GM12878 (cell line): ENCODE measurements at regions not wholly inside any gene's neighbourhood (a gene's known extent, or its start where the extent isn't known, plus 50 kb on each side); places are given as distances from the start of the nearest gene placed in this dataset.

Experiments used
- ATAC-seq: fragments of 200-7000 bp; cut with Tn5 transposase; 3 replicates; pipeline ENCODE4 v1.9.1; 2020; ENCODE audit warnings: mild to moderate bottlenecking, moderate library complexity
- BruUV-seq: library from RNA; stranded (reverse); fragments of 400-500 nt; replicated peaks from 2 replicates; lab custom pipeline; 2021; lab: Mats Ljungman, UMichigan
- CTCF ChIA-PET: fragments of 300-600 bp; sonication (Branson Sonifier 250); formaldehyde crosslinking; extraction: SDS; loops from one replicate; lab custom pipeline; 2021; ENCODE audit warnings: inconsistent platforms; lab: Yijun Ruan, JAX
- POLR2A ChIA-PET: fragments of 350-600 bp; formaldehyde crosslinking; extraction: SDS; loops from one replicate; lab custom pipeline; 2021; ENCODE audit warnings: inconsistent platforms; lab: Charles Lee
- RAD21 ChIA-PET: fragments of 300-600 bp; sonication (Branson Sonifier 250); formaldehyde crosslinking; loops from one replicate; lab custom pipeline; 2023; ENCODE audit warnings: antibody characterized with exemption; ENCODE audit not compliant: unreplicated experiment; lab: Charles Lee
- SMC1A ChIA-PET: fragments of 300-600 bp; sonication (Branson Sonifier 250); formaldehyde crosslinking; loops from one replicate; lab custom pipeline; 2023; ENCODE audit not compliant: unreplicated experiment, uncharacterized antibody; lab: Charles Lee
- DNase-seq: peaks from one replicate; pipeline ENCODE4 v3.0.0-alpha.2; 2011; ENCODE audit warnings: low read depth, low spot score
- FAIRE-seq: peaks from 3 replicates; lab custom pipeline; 2011; peaks lifted over from hg19 to GRCh38; lab: Jason Lieb, UNC
- H2AFZ ChIP-seq: 2 replicates; pipeline ENCODE4 v1.6.0; 2011; ENCODE audit warnings: low read depth, low read length, control low read depth; ENCODE audit not compliant: control insufficient read depth
- H3K27ac ChIP-seq: 2 replicates; pipeline ENCODE4 v1.5.1; 2011; ENCODE audit warnings: control low read depth; ENCODE audit not compliant: control insufficient read depth, insufficient read depth
- H3K27me3 ChIP-seq, 2 experiments: replicated peaks in 1 of 2; 2 replicates each; pipeline versions ENCODE4 v1.6.0 to v1.6.1; 2011; ENCODE audit warnings: low read length in 1 of 2; ENCODE audit not compliant: control insufficient read depth in 2 of 2, insufficient read depth in 2 of 2
- H3K36me3 ChIP-seq, 2 experiments: 2 replicates each; pipeline ENCODE4 v1.5.1; 2011; ENCODE audit warnings: low read length in 1 of 2; ENCODE audit not compliant: control insufficient read depth in 2 of 2, insufficient read depth in 2 of 2
- H3K4me1 ChIP-seq: 2 replicates; pipeline ENCODE4 v1.6.1; 2011; ENCODE audit warnings: mild to moderate bottlenecking, low read length, moderate library complexity, mixed read lengths; ENCODE audit not compliant: control insufficient read depth, insufficient read depth
- H3K4me2 ChIP-seq: 2 replicates; pipeline ENCODE4 v1.6.0; 2011; ENCODE audit warnings: control low read depth; ENCODE audit not compliant: control insufficient read depth, insufficient read depth
- H3K4me3 ChIP-seq: fragments of 200-600 bp; sonication (generic); 2 replicates; pipeline ENCODE4 v1.5.1; 2016
- H3K79me2 ChIP-seq: 2 replicates; pipeline ENCODE4 v1.6.0; 2011; ENCODE audit warnings: low read length; ENCODE audit not compliant: control insufficient read depth, insufficient read depth
- H3K9ac ChIP-seq: 2 replicates; pipeline ENCODE4 v1.8.0; 2011; ENCODE audit warnings: low read length, control low read depth, mixed read lengths; ENCODE audit not compliant: control insufficient read depth, insufficient read depth
- H3K9me3 ChIP-seq: replicated peaks from 3 replicates; pipeline ENCODE4 v1.5.1; 2011; ENCODE audit warnings: mild to moderate bottlenecking, low read length; ENCODE audit not compliant: control insufficient read depth, insufficient read depth
- H4K20me1 ChIP-seq: 2 replicates; pipeline ENCODE4 v1.6.0; 2011; ENCODE audit not compliant: control insufficient read depth, insufficient read depth
- BACH1 ChIP-seq: fragments of 450-650 bp; IDR thresholded peaks from 2 replicates; pipeline ENCODE4 v1.6.1; 2017; ENCODE audit warnings: mild to moderate bottlenecking, borderline replicate concordance
- BMI1 ChIP-seq: fragments of 450-650 bp; IDR thresholded peaks from 2 replicates; pipeline ENCODE4 v1.6.1; 2016; ENCODE audit warnings: mild to moderate bottlenecking, moderate library complexity, borderline replicate concordance
- IRF3 ChIP-seq: fragments of 450-650 bp; IDR thresholded peaks from 2 replicates; pipeline ENCODE4 v1.6.1; 2014; ENCODE audit warnings: mild to moderate bottlenecking
- PAX5 ChIP-seq: IDR thresholded peaks from 2 replicates; pipeline ENCODE4 v1.6.1; 2011; ENCODE audit warnings: low read depth, low read length, borderline replicate concordance
- RAD21 ChIP-seq: IDR thresholded peaks from 2 replicates; pipeline ENCODE4 v1.6.1; 2011; ENCODE audit warnings: mild to moderate bottlenecking, low read depth, low read length, moderate library complexity; ENCODE audit not compliant: insufficient read depth
- TAF1 ChIP-seq: IDR thresholded peaks from 2 replicates; pipeline ENCODE4 v1.6.1; 2011; ENCODE audit warnings: mild to moderate bottlenecking, low read depth, low read length, borderline replicate concordance
- ZNF207 ChIP-seq: fragments of 450-650 bp; IDR thresholded peaks from 2 replicates; pipeline ENCODE4 v1.6.1; 2014; ENCODE audit warnings: antibody characterized with exemption, mild to moderate bottlenecking, borderline replicate concordance
- ZZZ3 ChIP-seq: IDR thresholded peaks from 2 replicates; pipeline ENCODE4 v1.6.1; 2011; ENCODE audit warnings: low read depth; ENCODE audit not compliant: control insufficient read depth, insufficient read length
- WGBS: methylation state at CpG from one replicate; pipeline ENCODE4 v1.1.6; 2016; ENCODE audit warnings: low lambda C conversion rate; ENCODE audit not compliant: insufficient replicate concordance, insufficient coverage; ENCODE audit errors: missing lambda C conversion rate; 5-methylcytosine and 5-hydroxymethylcytosine counted together
- in situ Hi-C: fragments of 300-500 bp; cut with MboI; formaldehyde crosslinking; loops from 9 replicates; pipeline ENCODE4 v1.14.3; 2018; ENCODE audit warnings: mixed read lengths
- intact Hi-C: fragments of 100-400 bp; cut with micrococcal nuclease; formaldehyde crosslinking; loops from one replicate; pipeline ENCODE4 v1.14.2; 2022; ENCODE audit not compliant: unreplicated experiment
- TF ChIP-seq, protein P1 (sequence below): fragments of 450-650 bp; IDR thresholded peaks from 2 replicates; pipeline ENCODE4 v1.6.1; 2017; ENCODE audit warnings: low read depth, mild to moderate bottlenecking, moderate library complexity

- no peak for TF ChIP-seq TAF1
- TF ChIP-seq BACH1 = no peak
- no peak for TF ChIP-seq PAX5
- no peak for TF ChIP-seq ZNF207
- no peak for TF ChIP-seq ZZZ3
- TF ChIP-seq BMI1 = no peak
- no peak for TF ChIP-seq RAD21
- TF ChIP-seq, protein P1, sequence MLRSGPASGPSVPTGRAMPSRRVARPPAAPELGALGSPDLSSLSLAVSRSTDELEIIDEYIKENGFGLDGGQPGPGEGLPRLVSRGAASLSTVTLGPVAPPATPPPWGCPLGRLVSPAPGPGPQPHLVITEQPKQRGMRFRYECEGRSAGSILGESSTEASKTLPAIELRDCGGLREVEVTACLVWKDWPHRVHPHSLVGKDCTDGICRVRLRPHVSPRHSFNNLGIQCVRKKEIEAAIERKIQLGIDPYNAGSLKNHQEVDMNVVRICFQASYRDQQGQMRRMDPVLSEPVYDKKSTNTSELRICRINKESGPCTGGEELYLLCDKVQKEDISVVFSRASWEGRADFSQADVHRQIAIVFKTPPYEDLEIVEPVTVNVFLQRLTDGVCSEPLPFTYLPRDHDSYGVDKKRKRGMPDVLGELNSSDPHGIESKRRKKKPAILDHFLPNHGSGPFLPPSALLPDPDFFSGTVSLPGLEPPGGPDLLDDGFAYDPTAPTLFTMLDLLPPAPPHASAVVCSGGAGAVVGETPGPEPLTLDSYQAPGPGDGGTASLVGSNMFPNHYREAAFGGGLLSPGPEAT = no peak
- no peak for TF ChIP-seq IRF3
- TF ChIP-seq, all 136 proteins: peak for 0
- POLR2A ChIA-PET = interaction anchor here (0.7 kb wide), 1 partner anchor 41 kb away, joined by 4 read pairs; no protein-coding TSS in a partner anchor
- CTCF ChIA-PET = no interaction called here
- Histone ChIP-seq H3K9me3 (no peaks in the 10 kb centered on the region; the same call in 2 of the 3 replicates), H3K4me3 (no peak overlapping the region), H3K27me3 (no peaks in the 10 kb centered on the region; a peak in 1 of 4 replicates), H3K36me3 (no peaks in the 10 kb centered on the region), H3K4me1 (no peaks in the 10 kb centered on the region), H3K9ac (no peak overlapping the region), H2AFZ (no peak overlapping the region), H3K79me2 (no peaks in the 10 kb centered on the region), H3K27ac (no peak overlapping the region), H3K4me2 (no peak overlapping the region), H4K20me1 (no peaks in the 10 kb centered on the region)
- ATAC-seq = no peak
- intact Hi-C loops (no loop called here), in situ Hi-C loops (no loop called here)
- FAIRE-seq = no peak
- DNase-seq = no peak
- BruUV-seq = no TSS peak
- RAD21 ChIA-PET = no interaction called here
- 0% methylated on average over 3 of the region's 3 CpGs for WGBS
- SMC1A ChIA-PET = no interaction called here
Observed at GRCh38 chr14:104494483-104494882, 85.1 kb upstream of the C14orf180 start.
